HEK293T (cell line): ENCODE measurements at regions not wholly inside any gene's neighbourhood (a gene's known extent, or its start where the extent isn't known, plus 50 kb on each side); places are given as distances from the start of the nearest gene placed in this dataset.

Source experiments
- CTCF ChIA-PET: fragments of 350-600 bp; formaldehyde crosslinking; extraction: SDS; loops from one replicate; lab custom pipeline; 2021; ENCODE audit warnings: antibody characterized with exemption, inconsistent platforms; lab: Yijun Ruan, JAX
- POLR2A ChIA-PET: fragments of 350-600 bp; formaldehyde crosslinking; extraction: SDS; loops from one replicate; lab custom pipeline; 2020; ENCODE audit warnings: antibody characterized with exemption, inconsistent platforms; lab: Yijun Ruan, JAX
- DNase-seq: peaks from one replicate; pipeline ENCODE4 v3.0.0; 2012; ENCODE audit warnings: mixed read lengths; ENCODE audit errors: extremely low spot score
- ARNT ChIP-seq: fragments of 450-650 bp; IDR thresholded peaks from 2 replicates; pipeline ENCODE4 v1.6.1; 2017; ENCODE audit warnings: mild to moderate bottlenecking
- BHLHE40 ChIP-seq: fragments of 450-650 bp; IDR thresholded peaks from 2 replicates; pipeline ENCODE4 v1.6.1; 2016; ENCODE audit warnings: mild to moderate bottlenecking, moderate library complexity, borderline replicate concordance
- CTBP1 ChIP-seq: fragments of 450-650 bp; IDR thresholded peaks from 2 replicates; pipeline ENCODE4 v1.6.1; 2016; ENCODE audit warnings: borderline replicate concordance
- ELF4 ChIP-seq: fragments of 450-650 bp; IDR thresholded peaks from 2 replicates; pipeline ENCODE4 v1.6.1; 2017; ENCODE audit warnings: antibody characterized with exemption
- FOXA1 ChIP-seq: fragments of 450-650 bp; IDR thresholded peaks from 2 replicates; pipeline ENCODE4 v1.6.1; 2016; ENCODE audit warnings: mild to moderate bottlenecking
- FOXK2 ChIP-seq: fragments of 450-650 bp; IDR thresholded peaks from 2 replicates; pipeline ENCODE4 v1.6.1; 2016; ENCODE audit warnings: mild to moderate bottlenecking
- FOXM1 ChIP-seq: fragments of 450-650 bp; IDR thresholded peaks from 2 replicates; pipeline ENCODE4 v1.6.1; 2017; ENCODE audit warnings: mild to moderate bottlenecking, borderline replicate concordance
- HDGF ChIP-seq: fragments of 450-650 bp; IDR thresholded peaks from 2 replicates; pipeline ENCODE4 v1.6.1; 2017; ENCODE audit warnings: antibody characterized with exemption, borderline replicate concordance
- L3MBTL2 ChIP-seq: fragments of 450-650 bp; conservative IDR thresholded peaks from 2 replicates; pipeline ENCODE4 v1.6.1; 2016; ENCODE audit warnings: mild to moderate bottlenecking
- LEF1 ChIP-seq: fragments of 450-650 bp; IDR thresholded peaks from 2 replicates; pipeline ENCODE4 v1.6.1; 2017; ENCODE audit warnings: mild to moderate bottlenecking, borderline replicate concordance
- NFRKB ChIP-seq: fragments of 450-650 bp; IDR thresholded peaks from 2 replicates; pipeline ENCODE4 v1.6.1; 2016; ENCODE audit warnings: mild to moderate bottlenecking, moderate library complexity
- SP1 ChIP-seq: fragments of 450-650 bp; IDR thresholded peaks from 2 replicates; pipeline ENCODE4 v1.6.1; 2017
- SUZ12 ChIP-seq: fragments of 450-650 bp; IDR thresholded peaks from 2 replicates; pipeline ENCODE4 v1.6.1; 2016; ENCODE audit warnings: mild to moderate bottlenecking
- TARDBP ChIP-seq: fragments of 450-650 bp; IDR thresholded peaks from 2 replicates; pipeline ENCODE4 v1.6.1; 2016
- ZNF384 ChIP-seq: fragments of 450-650 bp; IDR thresholded peaks from 2 replicates; pipeline ENCODE4 v1.6.1; 2016
- TF ChIP-seq, protein P1 (sequence below): fragments of 450-650 bp; IDR thresholded peaks from 2 replicates; pipeline ENCODE4 v1.6.1; 2016

DNA sequence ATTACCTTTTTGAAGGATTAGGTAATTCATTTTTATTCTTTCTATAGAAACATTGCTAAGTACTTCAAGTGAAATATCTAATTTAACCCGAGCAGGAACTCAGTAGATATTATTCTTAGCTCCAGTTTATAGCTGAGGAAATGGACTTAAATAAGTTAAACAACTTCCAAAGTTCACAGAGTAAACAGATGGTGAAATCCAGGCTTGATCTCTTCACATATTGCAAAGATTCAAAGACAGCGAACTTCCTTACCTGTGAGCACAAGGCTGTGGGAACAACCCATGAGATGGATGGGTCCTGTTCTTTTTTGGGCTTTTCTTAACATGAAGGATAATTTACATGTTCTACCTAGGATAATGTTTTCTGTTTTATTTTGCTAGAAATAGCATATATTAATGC lies 439.0 kb downstream of the IRS1 start:
- no peak for DNase-seq
- ChIA-PET POLR2A (no interaction called here), CTCF (no interaction called here)
- no peak for TF ChIP-seq FOXA1
- no peak for TF ChIP-seq HDGF
- TF ChIP-seq BHLHE40: no peak
- TF ChIP-seq NFRKB: no peak
- no peak for TF ChIP-seq SUZ12
- TF ChIP-seq ZNF384: no peak
- no peak for TF ChIP-seq FOXM1
- TF ChIP-seq, protein P1, sequence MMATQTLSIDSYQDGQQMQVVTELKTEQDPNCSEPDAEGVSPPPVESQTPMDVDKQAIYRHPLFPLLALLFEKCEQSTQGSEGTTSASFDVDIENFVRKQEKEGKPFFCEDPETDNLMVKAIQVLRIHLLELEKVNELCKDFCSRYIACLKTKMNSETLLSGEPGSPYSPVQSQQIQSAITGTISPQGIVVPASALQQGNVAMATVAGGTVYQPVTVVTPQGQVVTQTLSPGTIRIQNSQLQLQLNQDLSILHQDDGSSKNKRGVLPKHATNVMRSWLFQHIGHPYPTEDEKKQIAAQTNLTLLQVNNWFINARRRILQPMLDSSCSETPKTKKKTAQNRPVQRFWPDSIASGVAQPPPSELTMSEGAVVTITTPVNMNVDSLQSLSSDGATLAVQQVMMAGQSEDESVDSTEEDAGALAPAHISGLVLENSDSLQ: no peak
- no peak for TF ChIP-seq SP1
- TF ChIP-seq FOXK2: no peak
- TF ChIP-seq ELF4: no peak
- TF ChIP-seq ARNT: no peak
- TF ChIP-seq TARDBP: no peak
- TF ChIP-seq LEF1: no peak

DNA sequence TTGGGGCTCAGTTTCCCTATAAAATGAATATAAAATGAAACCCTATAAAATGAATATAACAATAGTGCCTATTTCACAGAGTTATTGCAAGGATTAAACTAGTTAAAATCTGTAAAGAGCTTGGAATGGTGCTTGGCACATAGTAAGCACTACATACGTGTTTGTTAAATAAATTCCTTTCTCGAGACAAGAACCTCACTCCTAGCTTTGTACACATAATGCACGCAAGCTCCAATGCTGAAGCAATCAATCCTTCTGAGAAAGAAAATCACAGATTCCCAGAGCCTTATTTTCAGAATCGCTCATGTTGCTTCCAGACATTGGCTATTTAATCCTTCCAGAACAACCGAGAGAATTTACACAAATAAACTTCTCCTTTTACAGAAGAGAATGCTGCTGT lies 440.9 kb downstream of the IRS1 start:
- ChIA-PET CTCF (no interaction called here), POLR2A (no interaction called here)
- TF ChIP-seq, protein P1: no peak
- TF ChIP-seq HDGF (no peak), LEF1 (no peak), FOXK2 (no peak), ELF4 (no peak), TARDBP (no peak), NFRKB (no peak), FOXA1 (no peak), BHLHE40 (no peak), SP1 (no peak)
- no peak for DNase-seq

DNA sequence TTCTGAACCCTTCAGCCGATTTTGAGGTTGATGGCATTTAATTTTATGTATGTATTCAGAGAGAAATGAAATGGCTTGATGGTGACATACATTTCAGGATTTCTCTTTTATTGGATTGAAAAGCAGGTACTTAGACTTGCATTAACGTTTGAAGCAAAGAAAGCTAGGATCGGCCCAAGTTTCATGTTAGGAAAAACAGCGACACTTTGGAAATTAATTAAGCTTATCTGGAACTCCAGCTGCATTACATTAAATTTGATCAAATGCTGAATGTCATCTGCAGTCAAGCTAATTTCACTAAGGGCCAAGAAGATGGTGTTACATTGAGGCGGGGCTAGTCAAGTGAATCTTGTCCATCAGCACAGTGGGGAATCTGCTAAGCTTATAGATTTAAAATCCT lies 441.8 kb downstream of the IRS1 start:
- DNase-seq: no peak
- ChIA-PET POLR2A (no interaction called here), CTCF (no interaction called here)
- TF ChIP-seq FOXK2 (no peak), NFRKB (no peak), BHLHE40 (no peak), SP1 (no peak), ELF4 (no peak), L3MBTL2 (no peak), LEF1 (no peak), HDGF (no peak), FOXM1 (no peak), SUZ12 (no peak), ZNF384 (no peak), CTBP1 (no peak), FOXA1 (no peak), TARDBP (no peak)

DNA sequence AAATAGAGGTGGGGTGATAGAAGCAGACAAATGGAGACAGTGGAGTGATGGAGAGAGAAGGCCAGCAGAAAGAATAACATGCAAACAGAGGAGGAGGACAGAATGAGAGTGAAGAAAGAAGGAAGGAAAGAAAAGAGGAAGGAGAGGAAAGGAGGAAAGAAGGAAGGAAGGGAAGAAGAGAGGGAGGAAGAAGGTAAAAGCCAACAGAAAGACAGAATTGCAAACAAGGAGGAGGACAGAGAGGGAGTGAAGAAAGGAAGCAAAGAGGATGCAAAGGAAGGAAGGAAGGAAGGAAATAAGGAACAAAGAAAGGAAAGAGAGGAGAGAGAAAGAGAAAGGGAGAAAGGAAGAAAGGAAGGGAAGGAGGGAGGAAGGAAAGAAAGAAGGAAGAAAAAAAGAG lies 444.0 kb downstream of the IRS1 start:
- TF ChIP-seq HDGF (no peak), ZNF384 (no peak), SP1 (no peak), ELF4 (no peak), LEF1 (no peak), TARDBP (no peak), ARNT (no peak), FOXM1 (no peak), FOXA1 (no peak), NFRKB (no peak), CTBP1 (no peak), FOXK2 (no peak), BHLHE40 (no peak), SUZ12 (no peak)
- TF ChIP-seq, protein P1: no peak
- ChIA-PET POLR2A (no interaction called here), CTCF (no interaction called here)
- no peak for DNase-seq

DNA sequence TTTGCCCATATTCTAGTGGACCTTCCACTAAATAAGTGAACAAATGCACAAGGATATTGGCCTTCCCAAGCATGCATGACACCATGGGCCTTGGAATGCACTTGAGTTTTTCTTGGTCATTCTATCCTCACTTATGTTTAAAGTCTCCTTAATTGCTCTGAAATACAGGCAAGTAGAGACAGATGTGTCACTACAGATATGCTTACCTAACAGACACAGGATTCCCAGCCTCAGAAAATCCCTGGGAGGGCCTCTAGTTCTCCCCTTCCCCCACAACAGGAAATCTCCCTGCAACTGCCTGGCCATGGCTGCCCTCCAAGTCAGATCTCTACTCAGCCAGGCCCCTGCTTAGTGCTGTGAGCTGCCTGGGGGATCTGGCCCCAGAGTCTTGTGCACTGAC lies 445.2 kb downstream of the IRS1 start:
- ChIA-PET CTCF (no interaction called here), POLR2A (no interaction called here)
- no peak for DNase-seq
- TF ChIP-seq ELF4: no peak
- no peak for TF ChIP-seq L3MBTL2
- TF ChIP-seq LEF1: no peak
- no peak for TF ChIP-seq FOXA1
- TF ChIP-seq ZNF384: no peak
- TF ChIP-seq HDGF: no peak
- no peak for TF ChIP-seq FOXK2
- no peak for TF ChIP-seq BHLHE40
- no peak for TF ChIP-seq FOXM1
- no peak for TF ChIP-seq NFRKB
- no peak for TF ChIP-seq CTBP1
- TF ChIP-seq TARDBP: no peak
- no peak for TF ChIP-seq SUZ12
- no peak for TF ChIP-seq ARNT
- TF ChIP-seq, protein P1: no peak
- TF ChIP-seq SP1: no peak
